ENCODE measurements at regions not wholly inside any gene's neighbourhood (a gene's known extent, or its start where the extent isn't known, plus 50 kb on each side); places are given as distances from the start of the nearest gene placed in this dataset.

DNA sequence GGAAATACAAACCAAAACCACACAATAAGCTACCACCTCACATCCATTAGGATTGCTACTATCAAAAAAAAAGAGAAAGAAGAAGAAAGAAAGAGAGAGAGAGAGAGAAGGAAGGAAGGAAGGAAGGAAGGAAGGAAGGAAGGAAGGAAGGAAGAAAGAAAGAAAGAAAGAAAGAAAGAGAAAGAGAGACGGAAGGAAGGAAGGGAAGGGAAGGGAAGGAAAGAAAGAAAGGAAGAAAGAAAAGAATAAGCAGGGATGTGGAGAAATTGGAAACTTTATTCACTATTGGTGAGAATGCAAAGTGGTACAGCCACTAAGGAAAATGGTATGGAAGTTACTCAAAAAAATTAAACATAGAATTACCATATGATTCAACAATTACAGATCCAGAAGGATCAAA lies 159.9 kb downstream of the ID4 start:
- Mint-ChIP-seq H3K9me3 (peaks cover 6% of the 10 kb centered on the region), H3K27ac (no peak overlapping the region), H3K36me3 (ENCODE audit: low read depth) (no peaks in the 10 kb centered on the region), H3K4me3 (no peak overlapping the region), H3K4me1 (ENCODE audit: low read depth) (peaks cover 2% of the 10 kb centered on the region), H3K27me3 (peaks cover 4% of the 10 kb centered on the region)
- DNase-seq (no peak), ATAC-seq (no peak)
- POLR2A ChIA-PET: no interaction called here
- CTCF ChIA-PET: no interaction called here
- intact Hi-C loops (cut with micrococcal nuclease): no loop called here
- TF ChIP-seq, protein P1, sequence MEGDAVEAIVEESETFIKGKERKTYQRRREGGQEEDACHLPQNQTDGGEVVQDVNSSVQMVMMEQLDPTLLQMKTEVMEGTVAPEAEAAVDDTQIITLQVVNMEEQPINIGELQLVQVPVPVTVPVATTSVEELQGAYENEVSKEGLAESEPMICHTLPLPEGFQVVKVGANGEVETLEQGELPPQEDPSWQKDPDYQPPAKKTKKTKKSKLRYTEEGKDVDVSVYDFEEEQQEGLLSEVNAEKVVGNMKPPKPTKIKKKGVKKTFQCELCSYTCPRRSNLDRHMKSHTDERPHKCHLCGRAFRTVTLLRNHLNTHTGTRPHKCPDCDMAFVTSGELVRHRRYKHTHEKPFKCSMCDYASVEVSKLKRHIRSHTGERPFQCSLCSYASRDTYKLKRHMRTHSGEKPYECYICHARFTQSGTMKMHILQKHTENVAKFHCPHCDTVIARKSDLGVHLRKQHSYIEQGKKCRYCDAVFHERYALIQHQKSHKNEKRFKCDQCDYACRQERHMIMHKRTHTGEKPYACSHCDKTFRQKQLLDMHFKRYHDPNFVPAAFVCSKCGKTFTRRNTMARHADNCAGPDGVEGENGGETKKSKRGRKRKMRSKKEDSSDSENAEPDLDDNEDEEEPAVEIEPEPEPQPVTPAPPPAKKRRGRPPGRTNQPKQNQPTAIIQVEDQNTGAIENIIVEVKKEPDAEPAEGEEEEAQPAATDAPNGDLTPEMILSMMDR (IDR thresholded peaks at IDR 0.05): no peak

DNA sequence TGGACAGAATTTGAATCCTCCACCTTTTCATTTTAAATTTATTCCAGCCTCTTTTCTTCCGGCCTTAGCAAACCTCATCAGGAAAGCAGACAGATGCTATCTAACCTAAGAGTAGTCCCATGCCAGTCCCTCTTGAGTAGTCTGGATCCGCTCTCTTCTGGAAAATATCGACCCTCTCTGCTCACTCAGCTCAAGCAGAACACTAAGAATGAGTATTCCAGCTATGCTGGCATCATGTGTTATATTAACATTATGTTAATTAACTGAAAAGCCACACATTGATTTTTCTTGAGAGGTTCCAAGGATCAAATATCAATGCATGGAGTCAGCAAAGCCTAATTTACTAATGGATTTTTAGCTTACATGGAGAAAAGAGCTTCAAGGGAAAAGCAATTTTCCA lies 161.4 kb downstream of the ID4 start:
- ATAC-seq (no peak), DNase-seq (no peak)
- H3K36me3 Mint-ChIP-seq (ENCODE audit: low read depth): no peaks in the 10 kb centered on the region
- TF ChIP-seq, protein P1 (IDR thresholded peaks at IDR 0.05): no peak
- no peak overlapping the region for H3K4me3 Mint-ChIP-seq
- H3K27me3 Mint-ChIP-seq: no peaks in the 10 kb centered on the region
- H3K27ac Mint-ChIP-seq: no peak overlapping the region
- CTCF ChIA-PET: no interaction called here
- POLR2A ChIA-PET: no interaction called here
- H3K9me3 Mint-ChIP-seq: peaks cover 6% of the 10 kb centered on the region
- intact Hi-C loops (cut with micrococcal nuclease): no loop called here
- peaks cover 2% of the 10 kb centered on the region for H3K4me1 Mint-ChIP-seq (ENCODE audit: low read depth)

DNA sequence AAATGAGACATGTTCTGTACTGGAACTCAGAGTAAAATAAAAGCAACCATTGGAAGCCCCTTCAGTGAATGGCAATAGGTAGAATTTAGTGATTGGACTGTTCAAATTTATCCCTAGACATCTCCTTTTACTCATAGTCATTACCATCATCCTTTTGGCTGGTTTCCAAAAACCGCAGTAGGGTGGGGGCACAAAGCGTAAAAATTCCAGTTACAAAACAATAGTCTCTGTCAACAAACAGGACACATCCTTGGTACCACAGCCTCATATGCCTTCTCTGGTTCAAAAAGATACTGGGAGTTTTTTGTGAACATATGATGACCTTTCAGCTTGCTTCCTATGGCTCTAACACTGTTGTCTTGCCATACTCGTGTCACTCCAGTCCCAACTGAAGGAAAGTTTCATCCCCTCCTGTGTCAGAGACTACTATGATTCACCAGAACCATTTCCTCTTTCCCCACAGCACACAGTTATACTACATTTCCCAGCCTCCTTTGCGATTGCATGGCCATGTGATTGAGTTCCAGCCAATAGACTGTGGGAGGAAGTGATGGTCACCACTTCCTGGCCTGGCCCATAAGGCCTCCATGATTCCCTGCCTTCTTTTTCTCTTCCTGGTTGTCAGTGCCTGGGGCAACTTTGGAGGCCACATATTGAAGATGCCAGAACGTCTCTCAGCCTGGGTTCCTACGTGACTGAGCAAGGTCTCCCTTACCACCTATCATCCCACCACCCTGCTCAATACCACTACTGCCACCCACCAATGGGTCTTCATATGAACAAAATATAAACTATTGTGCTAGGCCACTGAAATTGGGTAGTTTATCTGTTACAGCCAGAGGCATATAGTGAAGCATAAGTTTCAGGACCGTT lies 162.4 kb downstream of the ID4 start:
- Mint-ChIP-seq H3K27ac (peak overlapping the region; percentile 50), H3K9me3 (peaks cover 6% of the 10 kb centered on the region), H3K4me1 (ENCODE audit: low read depth) (peaks cover 2% of the 10 kb centered on the region), H3K4me3 (no peak overlapping the region), H3K27me3 (no peaks in the 10 kb centered on the region), H3K36me3 (ENCODE audit: low read depth) (no peaks in the 10 kb centered on the region)
- ChIA-PET POLR2A (no interaction called here), CTCF (no interaction called here)
- ATAC-seq: peak; percentile 99
- intact Hi-C loops (cut with micrococcal nuclease): no loop called here
- DNase-seq: peak; percentile 55
- TF ChIP-seq, protein P1 (IDR thresholded peaks at IDR 0.05): no peak

DNA sequence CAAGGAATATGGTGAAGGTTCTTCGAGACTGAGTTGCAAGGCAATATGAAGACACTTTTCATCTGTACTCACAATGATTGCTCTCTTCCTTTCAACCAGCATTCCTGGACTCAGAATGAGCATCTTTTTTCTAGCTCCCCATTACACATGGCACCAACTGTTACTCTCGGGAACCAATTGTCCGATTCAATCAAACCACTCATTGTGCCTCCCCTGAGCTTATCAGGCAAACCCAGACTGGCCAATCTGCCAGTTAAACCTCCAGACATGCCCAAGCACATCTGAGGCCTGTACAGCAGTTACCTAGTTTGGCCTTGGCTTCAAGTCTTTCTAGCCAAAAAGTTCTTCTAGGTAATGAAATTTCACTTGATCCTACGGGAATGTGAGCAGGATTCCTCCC lies 164.1 kb downstream of the ID4 start:
- peaks cover 6% of the 10 kb centered on the region for H3K9me3 Mint-ChIP-seq
- peaks cover 2% of the 10 kb centered on the region for H3K4me1 Mint-ChIP-seq (ENCODE audit: low read depth)
- POLR2A ChIA-PET: no interaction called here
- ATAC-seq (no peak), DNase-seq (no peak)
- intact Hi-C loops (cut with micrococcal nuclease): no loop called here
- CTCF ChIA-PET: interaction anchor here (1.1 kb wide), 1 partner anchor 19 kb away, joined by 3 read pairs; no protein-coding TSS in a partner anchor
- H3K27me3 Mint-ChIP-seq: no peaks in the 10 kb centered on the region
- no peak overlapping the region for H3K4me3 Mint-ChIP-seq
- H3K27ac Mint-ChIP-seq: no peak overlapping the region
- TF ChIP-seq, protein P1 (IDR thresholded peaks at IDR 0.05): no peak
- no peaks in the 10 kb centered on the region for H3K36me3 Mint-ChIP-seq (ENCODE audit: low read depth)

DNA sequence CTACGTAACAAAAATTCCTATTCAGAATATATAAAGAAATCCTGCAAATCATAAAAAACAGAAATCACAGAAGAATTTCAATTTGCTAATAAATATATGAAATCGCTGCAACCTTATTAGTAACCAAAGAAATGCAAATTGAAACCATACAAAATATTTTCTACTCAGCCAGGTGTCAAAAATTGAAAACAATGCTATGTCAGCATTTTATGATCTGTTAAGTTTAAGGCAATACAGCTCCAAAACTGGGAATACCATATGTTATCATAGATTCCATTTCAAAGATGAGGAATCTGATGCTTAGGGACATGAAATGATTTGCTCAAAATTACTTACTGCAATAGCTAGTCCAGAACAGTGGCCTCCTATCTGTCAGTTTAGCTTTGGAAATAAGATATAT lies 168.9 kb downstream of the ID4 start:
- ATAC-seq: no peak
- ChIA-PET CTCF (no interaction called here), POLR2A (no interaction called here)

More for the DNA sequence above, 168.9 kb downstream of the ID4 start:
- Mint-ChIP-seq H3K27ac (no peak overlapping the region), H3K36me3 (ENCODE audit: low read depth) (no peaks in the 10 kb centered on the region), H3K4me1 (ENCODE audit: low read depth) (no peaks in the 10 kb centered on the region), H3K9me3 (no peaks in the 10 kb centered on the region), H3K4me3 (no peak overlapping the region), H3K27me3 (peaks cover 4% of the 10 kb centered on the region)
- TF ChIP-seq, protein P1 (IDR thresholded peaks at IDR 0.05): no peak
- intact Hi-C loops (cut with micrococcal nuclease): no loop called here
- no peak for DNase-seq
